ENCODE measurements at regions not wholly inside any gene's neighbourhood (a gene's known extent, or its start where the extent isn't known, plus 50 kb on each side); places are given as distances from the start of the nearest gene placed in this dataset.

DNA sequence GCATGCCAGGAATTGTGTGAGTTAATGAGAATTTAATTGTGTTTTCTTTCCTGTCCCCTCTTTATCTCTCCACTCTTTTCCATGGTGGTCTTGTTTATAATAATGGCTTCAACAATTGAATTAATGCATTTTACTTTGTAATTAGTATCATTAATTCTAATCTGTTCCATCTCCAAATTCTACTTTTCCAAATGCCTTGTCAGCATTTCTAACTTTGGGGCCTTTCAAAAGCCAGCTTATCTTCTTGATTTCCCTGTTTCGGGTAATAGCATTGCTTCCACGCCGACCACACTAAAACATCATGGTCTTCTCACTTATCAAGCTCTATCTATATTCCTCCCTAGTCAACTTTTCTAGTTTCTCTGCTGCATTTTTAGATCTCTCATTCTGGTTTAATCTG, 54.2 kb upstream of the RMST start:
- no peak for TF ChIP-seq ZNF8 (CRISPR knock-in tag; IDR thresholded peaks at IDR 0.05)
- TF ChIP-seq, protein P1, sequence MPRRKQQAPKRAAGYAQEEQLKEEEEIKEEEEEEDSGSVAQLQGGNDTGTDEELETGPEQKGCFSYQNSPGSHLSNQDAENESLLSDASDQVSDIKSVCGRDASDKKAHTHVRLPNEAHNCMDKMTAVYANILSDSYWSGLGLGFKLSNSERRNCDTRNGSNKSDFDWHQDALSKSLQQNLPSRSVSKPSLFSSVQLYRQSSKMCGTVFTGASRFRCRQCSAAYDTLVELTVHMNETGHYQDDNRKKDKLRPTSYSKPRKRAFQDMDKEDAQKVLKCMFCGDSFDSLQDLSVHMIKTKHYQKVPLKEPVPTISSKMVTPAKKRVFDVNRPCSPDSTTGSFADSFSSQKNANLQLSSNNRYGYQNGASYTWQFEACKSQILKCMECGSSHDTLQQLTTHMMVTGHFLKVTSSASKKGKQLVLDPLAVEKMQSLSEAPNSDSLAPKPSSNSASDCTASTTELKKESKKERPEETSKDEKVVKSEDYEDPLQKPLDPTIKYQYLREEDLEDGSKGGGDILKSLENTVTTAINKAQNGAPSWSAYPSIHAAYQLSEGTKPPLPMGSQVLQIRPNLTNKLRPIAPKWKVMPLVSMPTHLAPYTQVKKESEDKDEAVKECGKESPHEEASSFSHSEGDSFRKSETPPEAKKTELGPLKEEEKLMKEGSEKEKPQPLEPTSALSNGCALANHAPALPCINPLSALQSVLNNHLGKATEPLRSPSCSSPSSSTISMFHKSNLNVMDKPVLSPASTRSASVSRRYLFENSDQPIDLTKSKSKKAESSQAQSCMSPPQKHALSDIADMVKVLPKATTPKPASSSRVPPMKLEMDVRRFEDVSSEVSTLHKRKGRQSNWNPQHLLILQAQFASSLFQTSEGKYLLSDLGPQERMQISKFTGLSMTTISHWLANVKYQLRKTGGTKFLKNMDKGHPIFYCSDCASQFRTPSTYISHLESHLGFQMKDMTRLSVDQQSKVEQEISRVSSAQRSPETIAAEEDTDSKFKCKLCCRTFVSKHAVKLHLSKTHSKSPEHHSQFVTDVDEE (CRISPR knock-in tag; IDR thresholded peaks at IDR 0.05) = no peak
- TF ChIP-seq ARNTL (CRISPR knock-in tag; IDR thresholded peaks at IDR 0.05; ENCODE audit: borderline replicate concordance, low read depth) = no peak
- no peak for TF ChIP-seq ZFP3 (CRISPR knock-in tag; IDR thresholded peaks at IDR 0.05)
- TF ChIP-seq RARB (CRISPR knock-in tag; IDR thresholded peaks at IDR 0.05) = no peak
- TF ChIP-seq PPARA (CRISPR knock-in tag; IDR thresholded peaks at IDR 0.05; ENCODE audit: borderline replicate concordance) = no peak
- no peak for TF ChIP-seq TCF4 (CRISPR knock-in tag; IDR thresholded peaks at IDR 0.05; ENCODE audit: borderline replicate concordance)
- no peak for TF ChIP-seq OSR1 (CRISPR knock-in tag; IDR thresholded peaks at IDR 0.05)
- TF ChIP-seq ZC3H10 (CRISPR knock-in tag; IDR thresholded peaks at IDR 0.05) = no peak
- TF ChIP-seq, protein P2, sequence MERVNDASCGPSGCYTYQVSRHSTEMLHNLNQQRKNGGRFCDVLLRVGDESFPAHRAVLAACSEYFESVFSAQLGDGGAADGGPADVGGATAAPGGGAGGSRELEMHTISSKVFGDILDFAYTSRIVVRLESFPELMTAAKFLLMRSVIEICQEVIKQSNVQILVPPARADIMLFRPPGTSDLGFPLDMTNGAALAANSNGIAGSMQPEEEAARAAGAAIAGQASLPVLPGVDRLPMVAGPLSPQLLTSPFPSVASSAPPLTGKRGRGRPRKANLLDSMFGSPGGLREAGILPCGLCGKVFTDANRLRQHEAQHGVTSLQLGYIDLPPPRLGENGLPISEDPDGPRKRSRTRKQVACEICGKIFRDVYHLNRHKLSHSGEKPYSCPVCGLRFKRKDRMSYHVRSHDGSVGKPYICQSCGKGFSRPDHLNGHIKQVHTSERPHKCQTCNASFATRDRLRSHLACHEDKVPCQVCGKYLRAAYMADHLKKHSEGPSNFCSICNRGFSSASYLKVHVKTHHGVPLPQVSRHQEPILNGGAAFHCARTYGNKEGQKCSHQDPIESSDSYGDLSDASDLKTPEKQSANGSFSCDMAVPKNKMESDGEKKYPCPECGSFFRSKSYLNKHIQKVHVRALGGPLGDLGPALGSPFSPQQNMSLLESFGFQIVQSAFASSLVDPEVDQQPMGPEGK (CRISPR knock-in tag; IDR thresholded peaks at IDR 0.05; ENCODE audit: borderline replicate concordance) = no peak
- no peak for TF ChIP-seq ISL1 (CRISPR knock-in tag; IDR thresholded peaks at IDR 0.05)

All from SK-N-SH treated with all-trans-retinoic acid at 6 μM for 48 hours (cell line).